ENCODE measurements at regions not wholly inside any gene's neighbourhood (a gene's known extent, or its start where the extent isn't known, plus 50 kb on each side); places are given as distances from the start of the nearest gene placed in this dataset.

DNA sequence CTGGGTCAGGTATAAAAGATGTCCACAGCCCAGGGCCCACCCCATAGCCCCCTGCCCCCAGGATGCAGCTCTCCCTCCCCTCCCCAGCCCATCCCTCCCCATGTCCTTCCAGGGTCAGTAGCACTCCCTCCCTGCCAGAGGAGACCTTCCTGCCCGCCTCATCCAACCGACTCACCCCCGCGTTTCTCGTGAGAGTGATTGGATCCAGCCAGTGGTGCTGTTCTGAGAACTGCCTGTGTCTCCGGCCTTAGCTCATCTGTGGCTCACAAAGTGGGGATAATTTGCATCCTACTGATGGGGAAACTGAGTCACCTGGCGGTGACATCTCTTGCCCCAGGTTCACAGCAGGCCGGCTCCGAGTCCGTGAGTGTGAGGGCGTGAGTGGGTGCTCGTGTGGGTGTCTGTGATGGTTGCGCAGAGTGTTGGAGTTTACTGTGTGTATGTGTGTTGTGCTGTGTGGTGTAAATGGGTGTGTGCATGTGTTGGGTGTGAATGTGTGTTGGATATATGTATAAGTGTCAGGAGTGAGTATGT is 90.7 kb upstream of the GSE1 start:
- TF ChIP-seq CTCF (IDR thresholded peaks at IDR 0.05; ENCODE audit: insufficient read depth, low read depth, low read length) (no peak), EZH2 (IDR thresholded peaks at IDR 0.05; ENCODE audit: insufficient read depth, low read length) (no peak)
